ENCODE measurements at regions not wholly inside any gene's neighbourhood (a gene's known extent, or its start where the extent isn't known, plus 50 kb on each side); places are given as distances from the start of the nearest gene placed in this dataset.

GRCh38 chr9:4389003-4389402 is 89.1 kb upstream of the GLIS3 start:
- in situ Hi-C loops (cut with MboI; ENCODE audit: low sequenced_read_pairs) (loop anchor here (25.0 kb wide), 1 partner anchor 1198 kb away; no protein-coding TSS in a partner anchor), intact Hi-C loops (cut with micrococcal nuclease) (loop anchor here (10.0 kb wide), 2 partner anchors 446 to 536 kb away; no protein-coding TSS in a partner anchor), dilution Hi-C loops (cut with HindIII; ENCODE audit: low sequenced_read_pairs, unreplicated experiment) (no loop called here)
- Histone ChIP-seq H3K56ac (ENCODE audit: extremely low read depth, insufficient read depth, low read length) (no peak overlapping the region), H3K4ac (ENCODE audit: low read depth, low read length) (no peak overlapping the region), H3K4me1 (ENCODE audit: control insufficient read depth, insufficient read depth, low read length) (no peaks in the 10 kb centered on the region), H2AFZ (replicated peaks; ENCODE audit: low read length, poor library complexity) (no peak overlapping the region), H3K4me3 (ENCODE audit: insufficient read depth, low read depth, low read length) (no peak overlapping the region), H3K14ac (replicated peaks; ENCODE audit: low read depth, low read length) (no peak overlapping the region), H3K4me2 (ENCODE audit: low read depth, low read length) (no peak overlapping the region), H2AK9ac (replicated peaks; ENCODE audit: low read depth, low read length, poor library complexity) (no peak overlapping the region), H2BK15ac (ENCODE audit: low read depth, low read length) (no peak overlapping the region), H2AK5ac (ENCODE audit: low read depth, low read length) (no peak overlapping the region), H3K9me1 (ENCODE audit: insufficient read depth, low read length) (no peaks in the 10 kb centered on the region), H3K27me3 (ENCODE audit: control insufficient read depth, insufficient read depth, low read length) (peaks cover 18% of the 10 kb centered on the region), H4K91ac (ENCODE audit: insufficient read depth, low read depth, low read length) (no peak overlapping the region), H3K36me3 (ENCODE audit: control insufficient read depth, insufficient read depth, low read length) (no peaks in the 10 kb centered on the region), H3K18ac (ENCODE audit: low read depth, low read length) (no peak overlapping the region), H4K5ac (ENCODE audit: low read depth, low read length) (no peak overlapping the region), H4K20me1 (ENCODE audit: insufficient read depth, low read length) (no peaks in the 10 kb centered on the region), H2BK5ac (ENCODE audit: low read depth, low read length, poor library complexity, severe bottlenecking) (no peak overlapping the region), H3K9ac (ENCODE audit: low read depth, low read length) (no peak overlapping the region), H3K27ac (ENCODE audit: insufficient read depth, low read length) (no peak overlapping the region), H3K79me1 (ENCODE audit: low read depth in 1 of 2, low read length in 2 of 2) (no peaks in the 10 kb centered on the region), H4K8ac (ENCODE audit: low read depth in 2 of 2, low read length in 2 of 2) (no peak overlapping the region), H2BK120ac (ENCODE audit: low read depth, low read length) (no peak overlapping the region), H3K23ac (ENCODE audit: low read depth, low read length) (no peak overlapping the region), H3K9me3 (ENCODE audit: control insufficient read depth, insufficient read depth, low read length) (no peaks in the 10 kb centered on the region), H2BK20ac (ENCODE audit: low read depth, low read length) (no peak overlapping the region)
- TF ChIP-seq, protein P1, sequence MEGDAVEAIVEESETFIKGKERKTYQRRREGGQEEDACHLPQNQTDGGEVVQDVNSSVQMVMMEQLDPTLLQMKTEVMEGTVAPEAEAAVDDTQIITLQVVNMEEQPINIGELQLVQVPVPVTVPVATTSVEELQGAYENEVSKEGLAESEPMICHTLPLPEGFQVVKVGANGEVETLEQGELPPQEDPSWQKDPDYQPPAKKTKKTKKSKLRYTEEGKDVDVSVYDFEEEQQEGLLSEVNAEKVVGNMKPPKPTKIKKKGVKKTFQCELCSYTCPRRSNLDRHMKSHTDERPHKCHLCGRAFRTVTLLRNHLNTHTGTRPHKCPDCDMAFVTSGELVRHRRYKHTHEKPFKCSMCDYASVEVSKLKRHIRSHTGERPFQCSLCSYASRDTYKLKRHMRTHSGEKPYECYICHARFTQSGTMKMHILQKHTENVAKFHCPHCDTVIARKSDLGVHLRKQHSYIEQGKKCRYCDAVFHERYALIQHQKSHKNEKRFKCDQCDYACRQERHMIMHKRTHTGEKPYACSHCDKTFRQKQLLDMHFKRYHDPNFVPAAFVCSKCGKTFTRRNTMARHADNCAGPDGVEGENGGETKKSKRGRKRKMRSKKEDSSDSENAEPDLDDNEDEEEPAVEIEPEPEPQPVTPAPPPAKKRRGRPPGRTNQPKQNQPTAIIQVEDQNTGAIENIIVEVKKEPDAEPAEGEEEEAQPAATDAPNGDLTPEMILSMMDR (conservative IDR thresholded peaks at IDR 0.05; ENCODE audit: low read depth, low read length) = no peak
- TF ChIP-seq MAFK (IDR thresholded peaks at IDR 0.05; ENCODE audit: low read depth, low read length) = no peak
- TF ChIP-seq, protein P2, sequence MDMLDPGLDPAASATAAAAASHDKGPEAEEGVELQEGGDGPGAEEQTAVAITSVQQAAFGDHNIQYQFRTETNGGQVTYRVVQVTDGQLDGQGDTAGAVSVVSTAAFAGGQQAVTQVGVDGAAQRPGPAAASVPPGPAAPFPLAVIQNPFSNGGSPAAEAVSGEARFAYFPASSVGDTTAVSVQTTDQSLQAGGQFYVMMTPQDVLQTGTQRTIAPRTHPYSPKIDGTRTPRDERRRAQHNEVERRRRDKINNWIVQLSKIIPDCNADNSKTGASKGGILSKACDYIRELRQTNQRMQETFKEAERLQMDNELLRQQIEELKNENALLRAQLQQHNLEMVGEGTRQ (IDR thresholded peaks at IDR 0.05; ENCODE audit: low read depth, low read length) = no peak
- no peak for TF ChIP-seq RCOR1 (IDR thresholded peaks at IDR 0.05; ENCODE audit: insufficient replicate concordance, low read length)
- TF ChIP-seq RFX5 (IDR thresholded peaks at IDR 0.05; ENCODE audit: low read depth, low read length) = no peak
- TF ChIP-seq MXI1 (IDR thresholded peaks at IDR 0.05; ENCODE audit: borderline replicate concordance, low read depth, low read length) = no peak
- TF ChIP-seq SMC3 (IDR thresholded peaks at IDR 0.05; ENCODE audit: low read depth, low read length) = no peak
- TF ChIP-seq MAZ (IDR thresholded peaks at IDR 0.05; ENCODE audit: borderline replicate concordance, low read depth, low read length) = no peak
- no peak for TF ChIP-seq POLR2A (IDR thresholded peaks at IDR 0.05; ENCODE audit: low read depth, low read length)
- no peak for TF ChIP-seq CHD1 (IDR thresholded peaks at IDR 0.05; ENCODE audit: low read depth, low read length)
- TF ChIP-seq RAD21 (IDR thresholded peaks at IDR 0.05; ENCODE audit: low read length) = no peak
- TF ChIP-seq FOS (IDR thresholded peaks at IDR 0.05; ENCODE audit: low read depth, low read length) = no peak
- TF ChIP-seq CEBPB (IDR thresholded peaks at IDR 0.05; ENCODE audit: low read depth, low read length) = no peak
- TF ChIP-seq, protein P3, sequence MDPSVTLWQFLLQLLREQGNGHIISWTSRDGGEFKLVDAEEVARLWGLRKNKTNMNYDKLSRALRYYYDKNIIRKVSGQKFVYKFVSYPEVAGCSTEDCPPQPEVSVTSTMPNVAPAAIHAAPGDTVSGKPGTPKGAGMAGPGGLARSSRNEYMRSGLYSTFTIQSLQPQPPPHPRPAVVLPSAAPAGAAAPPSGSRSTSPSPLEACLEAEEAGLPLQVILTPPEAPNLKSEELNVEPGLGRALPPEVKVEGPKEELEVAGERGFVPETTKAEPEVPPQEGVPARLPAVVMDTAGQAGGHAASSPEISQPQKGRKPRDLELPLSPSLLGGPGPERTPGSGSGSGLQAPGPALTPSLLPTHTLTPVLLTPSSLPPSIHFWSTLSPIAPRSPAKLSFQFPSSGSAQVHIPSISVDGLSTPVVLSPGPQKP (IDR thresholded peaks at IDR 0.05; ENCODE audit: borderline replicate concordance, low read depth, low read length) = no peak
- no peak for TF ChIP-seq BHLHE40 (IDR thresholded peaks at IDR 0.05; ENCODE audit: low read depth, low read length)
- TF ChIP-seq NFE2L2 (IDR thresholded peaks at IDR 0.05; ENCODE audit: low read depth, low read length) = no peak
- ATAC-seq (ENCODE audit: low read depth) (no peak), DNase-seq (no peak)
- no TSS peak for BruUV-seq (replicated peaks)
- POLR2A ChIA-PET (ENCODE audit: unreplicated experiment) = no interaction called here
- 100% methylated on average over 1 of the region's 5 CpGs; no CpG with 5 or more reads in 1 of the 2 experiments for WGBS, 2 experiments (ENCODE audit: extremely low coverage in 2 of 2, insufficient read length in 1 of 2)
- CTCF ChIA-PET = no interaction called here

All from IMR-90 (cell line).